Epithelial cell of prostate (primary cell): ENCODE measurements at regions not wholly inside any gene's neighbourhood (a gene's known extent, or its start where the extent isn't known, plus 50 kb on each side); places are given as distances from the start of the nearest gene placed in this dataset.

Experiments
- DNase-seq: peaks from one replicate; pipeline ENCODE4 v3.0.0-alpha.2; 2011; ENCODE audit warnings: low read depth, low spot score
- H3K27ac ChIP-seq: fragments of 450-650 bp; 2 replicates; pipeline ENCODE4 v1.5.1; 2017; ENCODE audit warnings: mild to moderate bottlenecking

- no peak overlapping the region for H3K27ac ChIP-seq
- no peak for DNase-seq
These were observed 752.2 kb downstream of the GALR1 start for GRCh38 chr18:78001811-78002210.

- no peak for DNase-seq
- no peak overlapping the region for H3K27ac ChIP-seq
These were observed 756.5 kb downstream of the GALR1 start for GRCh38 chr18:78006006-78006773.

DNA sequence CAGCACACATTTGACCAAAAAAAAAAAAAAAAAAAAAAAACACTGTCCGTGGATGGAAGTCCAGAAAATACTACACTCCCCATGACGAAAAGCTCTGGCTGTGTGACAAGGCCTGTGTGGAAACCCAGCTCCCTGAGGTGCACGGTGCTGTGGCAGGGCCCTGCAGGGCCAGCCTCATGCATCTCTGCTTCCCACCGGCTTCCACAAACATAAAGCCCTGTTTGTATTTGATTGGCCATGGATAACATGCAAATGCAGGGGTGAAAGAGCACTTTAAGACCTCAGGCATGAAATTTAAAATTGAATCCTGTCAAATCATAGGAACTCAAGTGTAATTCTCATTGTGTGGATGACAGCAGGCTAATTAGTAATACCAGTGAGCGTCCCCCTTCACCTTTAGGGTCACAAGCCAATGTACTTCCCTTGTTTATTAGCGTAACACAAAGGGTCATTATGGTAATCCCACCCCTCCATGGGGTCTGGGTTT lies 757.2 kb downstream of the GALR1 start:
- DNase-seq, result no peak
- no peak overlapping the region for H3K27ac ChIP-seq

DNA sequence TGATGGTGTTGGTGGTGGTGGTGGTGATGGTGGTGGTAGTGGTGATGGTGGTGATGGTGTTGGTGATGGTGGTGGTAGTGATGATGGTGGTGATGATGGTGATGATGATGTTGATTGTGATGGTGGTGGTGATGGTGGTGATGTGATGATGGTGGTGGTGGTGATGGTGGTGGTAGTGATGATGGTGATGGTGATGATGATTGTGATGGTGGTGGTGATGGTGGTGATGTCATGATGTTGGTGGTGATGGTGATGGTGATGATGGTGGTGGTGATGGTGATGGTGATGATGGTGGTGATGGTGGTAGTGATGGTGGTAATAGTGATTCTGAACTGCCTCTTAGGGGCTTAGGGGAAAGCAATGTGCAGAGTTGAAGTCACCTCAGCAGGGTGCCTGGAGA lies 760.7 kb downstream of the GALR1 start:
- no peak for DNase-seq
- no peak overlapping the region for H3K27ac ChIP-seq

- DNase-seq, result no peak
- H3K27ac ChIP-seq, result no peak overlapping the region
These were observed 768.2 kb downstream of the GALR1 start for GRCh38 chr18:78017869-78018268.

DNA sequence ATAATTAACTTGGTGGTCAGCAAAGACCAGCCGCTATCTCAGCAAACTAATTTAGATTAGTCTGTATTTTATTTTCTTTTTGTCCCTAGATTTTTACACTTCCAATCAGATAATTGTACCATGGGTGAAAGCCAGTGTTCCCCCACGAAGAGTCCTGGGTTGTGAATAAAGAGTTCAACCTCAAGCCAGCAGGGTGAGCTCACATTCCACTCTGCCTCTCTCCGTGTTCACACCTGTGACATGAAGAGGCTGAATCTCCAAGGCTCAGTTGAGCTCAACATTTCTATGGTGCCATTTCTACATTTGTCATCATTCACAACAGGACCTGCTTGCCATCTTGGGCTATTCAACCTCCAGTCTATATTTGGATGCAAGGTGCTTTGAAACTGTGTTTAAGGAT lies 771.5 kb downstream of the GALR1 start:
- no peak overlapping the region for H3K27ac ChIP-seq
- DNase-seq, result no peak

- no peak for DNase-seq
These were observed 781.9 kb downstream of the GALR1 start for GRCh38 chr18:78031589-78031988.

GRCh38 chr18:78031991-78032390 lies 782.3 kb downstream of the GALR1 start:
- no peak for DNase-seq
- H3K27ac ChIP-seq, result no peak overlapping the region

More at GRCh38 chr18:78031589-78031988, 781.9 kb downstream of the GALR1 start:
- H3K27ac ChIP-seq, result no peak overlapping the region

- no peak overlapping the region for H3K27ac ChIP-seq
- no peak for DNase-seq
These were observed 782.9 kb downstream of the GALR1 start for GRCh38 chr18:78032574-78032973.

- no peak for DNase-seq
These were observed 785.1 kb downstream of the GALR1 start for GRCh38 chr18:78034755-78035154.

GRCh38 chr18:78041218-78041617 lies 791.6 kb downstream of the GALR1 start:
- H3K27ac ChIP-seq, result no peak overlapping the region
- no peak for DNase-seq

More at GRCh38 chr18:78034755-78035154, 785.1 kb downstream of the GALR1 start:
- H3K27ac ChIP-seq, result no peak overlapping the region

DNA sequence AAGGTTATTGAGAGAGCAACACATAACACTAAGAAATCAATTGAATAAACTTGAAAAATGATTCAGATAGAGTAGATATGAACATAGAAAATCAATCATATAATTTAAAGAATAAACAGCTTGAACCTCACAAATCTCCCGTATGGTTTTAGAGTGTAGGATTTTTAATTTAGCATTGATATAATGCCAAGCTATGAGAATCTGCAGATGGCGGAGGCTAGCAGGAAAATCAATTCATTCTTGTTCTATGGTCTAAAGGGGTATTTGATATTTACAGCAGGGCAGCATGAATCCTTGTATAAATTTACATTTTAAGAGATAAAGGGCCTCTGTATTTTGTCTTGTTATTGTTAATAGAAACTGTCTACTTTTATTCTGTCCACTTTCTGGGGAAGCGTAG lies 797.0 kb downstream of the GALR1 start:
- no peak for DNase-seq
- no peak overlapping the region for H3K27ac ChIP-seq

- DNase-seq, result no peak
These were observed 799.6 kb downstream of the GALR1 start for GRCh38 chr18:78049281-78049680.

GRCh38 chr18:78054801-78055200 lies 805.2 kb downstream of the GALR1 start:
- no peak for DNase-seq
- H3K27ac ChIP-seq, result no peak overlapping the region

More at GRCh38 chr18:78049281-78049680, 799.6 kb downstream of the GALR1 start:
- H3K27ac ChIP-seq, result no peak overlapping the region

DNA sequence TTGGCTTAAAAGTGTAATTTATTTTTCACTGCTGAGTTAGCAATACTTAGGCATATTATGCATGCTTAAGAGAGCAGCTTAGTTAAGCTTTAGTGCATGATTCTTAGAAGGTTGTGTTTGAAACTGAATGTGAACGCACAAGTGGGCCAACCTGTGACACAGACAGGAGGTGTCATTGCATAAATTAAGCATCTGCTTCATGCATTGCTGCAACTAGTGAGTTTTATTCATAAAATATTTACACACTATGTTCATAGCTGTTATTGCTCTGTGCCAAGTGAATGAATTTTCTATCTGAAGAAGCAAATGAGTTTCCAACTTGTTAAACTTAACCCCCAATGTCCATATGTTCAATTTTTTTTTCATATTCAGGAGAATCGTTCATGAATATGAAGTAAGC lies 806.4 kb downstream of the GALR1 start:
- DNase-seq, result no peak

DNA sequence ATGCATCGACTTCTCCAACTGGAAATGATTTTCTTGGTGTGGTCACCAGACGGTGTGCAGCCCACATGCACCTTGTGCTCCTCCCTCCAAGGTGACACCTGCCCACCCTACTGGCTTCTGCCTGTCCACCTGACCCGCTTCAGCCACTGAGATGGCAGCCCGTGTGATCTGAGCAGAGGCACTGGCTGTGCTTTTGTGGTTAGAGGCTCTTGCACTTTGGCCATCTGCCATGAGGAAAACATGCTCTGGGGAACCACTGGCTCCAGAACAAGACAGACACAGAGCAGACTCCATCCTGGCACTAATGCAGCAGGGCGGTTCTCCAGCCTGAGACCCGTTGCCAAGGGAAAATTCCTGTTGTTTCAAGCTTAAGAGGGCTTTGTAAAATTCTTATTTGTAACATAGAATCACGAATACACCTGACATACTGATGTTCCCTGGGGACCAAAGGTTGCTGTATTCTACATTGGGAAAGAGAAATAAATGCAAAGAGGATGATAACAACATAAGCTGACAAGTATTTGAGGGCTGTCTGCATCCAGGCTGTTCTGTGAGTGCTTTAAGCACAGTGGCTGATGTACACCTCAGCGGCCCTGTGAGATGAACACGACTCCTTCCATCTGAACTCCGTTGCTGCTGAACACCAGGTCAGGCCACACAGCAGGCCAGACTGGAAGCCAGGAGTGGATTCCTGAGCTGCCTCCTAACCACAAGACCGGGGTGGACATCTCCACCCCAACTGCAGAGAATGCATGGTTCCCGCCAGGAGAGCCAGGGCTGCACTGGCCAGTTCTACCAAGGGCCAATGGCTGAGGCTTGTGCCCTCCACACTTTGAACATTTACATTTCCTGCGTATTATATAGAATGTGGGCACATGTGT lies 820.4 kb downstream of the GALR1 start:
- no peak for DNase-seq
- H3K27ac ChIP-seq, result no peak overlapping the region

More for the DNA sequence above, 806.4 kb downstream of the GALR1 start:
- no peak overlapping the region for H3K27ac ChIP-seq

DNA sequence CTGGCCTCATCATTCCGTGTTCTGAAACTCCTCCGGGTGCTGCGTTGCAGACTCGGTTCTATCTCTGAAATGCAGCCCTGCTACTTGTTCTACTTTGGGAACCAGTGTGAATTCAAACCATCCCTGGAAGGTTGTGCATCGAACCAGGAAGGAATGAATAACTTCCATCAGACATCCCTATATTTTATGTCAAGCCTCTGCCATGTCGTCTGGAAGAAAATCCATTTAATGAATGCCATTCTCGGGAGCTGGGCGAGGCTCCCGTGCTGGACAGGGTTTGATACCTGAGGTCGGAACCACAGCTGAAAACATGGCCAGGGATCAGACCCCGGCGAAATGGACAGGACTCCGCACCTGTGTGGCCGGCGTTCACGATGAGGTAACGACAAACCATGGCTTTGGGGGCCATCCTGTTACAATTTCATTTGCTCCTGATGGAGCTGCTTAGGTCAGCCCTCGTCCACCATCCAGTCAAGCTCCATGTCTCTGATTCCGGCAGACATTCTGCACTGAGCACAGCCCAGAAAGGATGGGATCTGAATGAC lies 821.6 kb downstream of the GALR1 start:
- H3K27ac ChIP-seq, result no peak overlapping the region
- no peak for DNase-seq

- H3K27ac ChIP-seq, result no peak overlapping the region
- DNase-seq, result no peak
These were observed 822.1 kb downstream of the GALR1 start for GRCh38 chr18:78071776-78072175.

- no peak overlapping the region for H3K27ac ChIP-seq
- DNase-seq, result no peak
These were observed 822.7 kb downstream of the GALR1 start for GRCh38 chr18:78072375-78072774.

- DNase-seq, result no peak
- no peak overlapping the region for H3K27ac ChIP-seq
These were observed 823.6 kb downstream of the GALR1 start for GRCh38 chr18:78073275-78073674.
